HepG2 (cell line): ENCODE measurements at regions not wholly inside any gene's neighbourhood (a gene's known extent, or its start where the extent isn't known, plus 50 kb on each side); places are given as distances from the start of the nearest gene placed in this dataset.

Experiments
- FUBP1 ChIP-seq: sonication (generic); formaldehyde crosslinking; IDR thresholded peaks from 2 replicates; pipeline ENCODE4 v1.5.1; 2020; ENCODE audit warnings: missing genetic modification reagents, mild to moderate bottlenecking, borderline replicate concordance
- IRF9 ChIP-seq: sonication (generic); formaldehyde crosslinking; IDR thresholded peaks from 2 replicates; pipeline ENCODE4 v1.8.0; 2022; ENCODE audit warnings: missing genetic modification reagents, mild to moderate bottlenecking, borderline replicate concordance
- MIXL1 ChIP-seq: IDR thresholded peaks from 2 replicates; pipeline ENCODE4 v1.6.1; 2016
- RNF2 ChIP-seq: fragments of 450-650 bp; conservative IDR thresholded peaks from 2 replicates; pipeline ENCODE4 v1.6.1; 2016; ENCODE audit warnings: low read depth
- RNF219 ChIP-seq: sonication (generic); formaldehyde crosslinking; IDR thresholded peaks from 2 replicates; pipeline ENCODE4 v1.5.0; 2020; ENCODE audit warnings: mild to moderate bottlenecking, missing genetic modification reagents
- ZNF761 ChIP-seq: sonication (generic); formaldehyde crosslinking; conservative IDR thresholded peaks from 2 replicates; pipeline ENCODE4 v1.4.0; 2020; ENCODE audit warnings: mild to moderate bottlenecking, missing genetic modification reagents
- TF ChIP-seq, protein P1 (sequence below): sonication (generic); formaldehyde crosslinking; IDR thresholded peaks from 2 replicates; pipeline ENCODE4 v1.4.0; 2020; ENCODE audit warnings: mild to moderate bottlenecking, low read depth, missing genetic modification reagents

- TF ChIP-seq FUBP1 (no peak), RNF219 (no peak), ZNF761 (CRISPR knock-in tag) (no peak), MIXL1 (no peak), IRF9 (CRISPR knock-in tag) (no peak), RNF2 (no peak)
- TF ChIP-seq, protein P1, sequence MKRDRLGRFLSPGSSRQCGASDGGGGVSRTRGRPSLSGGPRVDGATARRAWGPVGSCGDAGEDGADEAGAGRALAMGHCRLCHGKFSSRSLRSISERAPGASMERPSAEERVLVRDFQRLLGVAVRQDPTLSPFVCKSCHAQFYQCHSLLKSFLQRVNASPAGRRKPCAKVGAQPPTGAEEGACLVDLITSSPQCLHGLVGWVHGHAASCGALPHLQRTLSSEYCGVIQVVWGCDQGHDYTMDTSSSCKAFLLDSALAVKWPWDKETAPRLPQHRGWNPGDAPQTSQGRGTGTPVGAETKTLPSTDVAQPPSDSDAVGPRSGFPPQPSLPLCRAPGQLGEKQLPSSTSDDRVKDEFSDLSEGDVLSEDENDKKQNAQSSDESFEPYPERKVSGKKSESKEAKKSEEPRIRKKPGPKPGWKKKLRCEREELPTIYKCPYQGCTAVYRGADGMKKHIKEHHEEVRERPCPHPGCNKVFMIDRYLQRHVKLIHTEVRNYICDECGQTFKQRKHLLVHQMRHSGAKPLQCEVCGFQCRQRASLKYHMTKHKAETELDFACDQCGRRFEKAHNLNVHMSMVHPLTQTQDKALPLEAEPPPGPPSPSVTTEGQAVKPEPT (CRISPR knock-in tag), result no peak
- TF ChIP-seq, all 625 proteins: peak for 0
These were observed 62.9 kb upstream of the ADAMTS16 start (continued) for GRCh38 chr5:5077236-5077635.
